Gastrocnemius medialis (tissue), 4 donors: ENCODE measurements at regions not wholly inside any gene's neighbourhood (a gene's known extent, or its start where the extent isn't known, plus 50 kb on each side); places are given as distances from the start of the nearest gene placed in this dataset.

Experiments
- POLR2A ChIP-seq, 2 donors: fragments of 450-650 bp; IDR thresholded peaks; one replicate each; pipeline ENCODE4 v1.6.1; 2017; ENCODE audit warnings: antibody characterized with exemption in 2 of 2, mild to moderate bottlenecking in 2 of 2, moderate library complexity in 2 of 2
- TF ChIP-seq, protein P1 (sequence below), 5 experiments: fragments of 450-650 bp in 3 of 5; fragments of 200-600 bp in 2 of 5; sonication (generic) in 2 of 5; IDR thresholded peaks in 4 of 5; conservative IDR thresholded peaks in 1 of 5; 1 replicate in 4 of 5; 2 replicates in 1 of 5; pipeline ENCODE4 v1.5.1; 2016 to 2019; ENCODE audit warnings: antibody characterized with exemption in 5 of 5, mild to moderate bottlenecking in 3 of 5, moderate library complexity in 3 of 5

GRCh38 chr21:24729568-24729967, 877.7 kb downstream of the MRPL39 start:
- TF ChIP-seq, protein P1, sequence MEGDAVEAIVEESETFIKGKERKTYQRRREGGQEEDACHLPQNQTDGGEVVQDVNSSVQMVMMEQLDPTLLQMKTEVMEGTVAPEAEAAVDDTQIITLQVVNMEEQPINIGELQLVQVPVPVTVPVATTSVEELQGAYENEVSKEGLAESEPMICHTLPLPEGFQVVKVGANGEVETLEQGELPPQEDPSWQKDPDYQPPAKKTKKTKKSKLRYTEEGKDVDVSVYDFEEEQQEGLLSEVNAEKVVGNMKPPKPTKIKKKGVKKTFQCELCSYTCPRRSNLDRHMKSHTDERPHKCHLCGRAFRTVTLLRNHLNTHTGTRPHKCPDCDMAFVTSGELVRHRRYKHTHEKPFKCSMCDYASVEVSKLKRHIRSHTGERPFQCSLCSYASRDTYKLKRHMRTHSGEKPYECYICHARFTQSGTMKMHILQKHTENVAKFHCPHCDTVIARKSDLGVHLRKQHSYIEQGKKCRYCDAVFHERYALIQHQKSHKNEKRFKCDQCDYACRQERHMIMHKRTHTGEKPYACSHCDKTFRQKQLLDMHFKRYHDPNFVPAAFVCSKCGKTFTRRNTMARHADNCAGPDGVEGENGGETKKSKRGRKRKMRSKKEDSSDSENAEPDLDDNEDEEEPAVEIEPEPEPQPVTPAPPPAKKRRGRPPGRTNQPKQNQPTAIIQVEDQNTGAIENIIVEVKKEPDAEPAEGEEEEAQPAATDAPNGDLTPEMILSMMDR (IDR thresholded peaks at IDR 0.05 in 4 of 5, conservative IDR thresholded peaks at IDR 0.05 in 1 of 5): no peak
- TF ChIP-seq POLR2A (IDR thresholded peaks at IDR 0.05): no peak
